ENCODE measurements at regions not wholly inside any gene's neighbourhood (a gene's known extent, or its start where the extent isn't known, plus 50 kb on each side); places are given as distances from the start of the nearest gene placed in this dataset.

DNA sequence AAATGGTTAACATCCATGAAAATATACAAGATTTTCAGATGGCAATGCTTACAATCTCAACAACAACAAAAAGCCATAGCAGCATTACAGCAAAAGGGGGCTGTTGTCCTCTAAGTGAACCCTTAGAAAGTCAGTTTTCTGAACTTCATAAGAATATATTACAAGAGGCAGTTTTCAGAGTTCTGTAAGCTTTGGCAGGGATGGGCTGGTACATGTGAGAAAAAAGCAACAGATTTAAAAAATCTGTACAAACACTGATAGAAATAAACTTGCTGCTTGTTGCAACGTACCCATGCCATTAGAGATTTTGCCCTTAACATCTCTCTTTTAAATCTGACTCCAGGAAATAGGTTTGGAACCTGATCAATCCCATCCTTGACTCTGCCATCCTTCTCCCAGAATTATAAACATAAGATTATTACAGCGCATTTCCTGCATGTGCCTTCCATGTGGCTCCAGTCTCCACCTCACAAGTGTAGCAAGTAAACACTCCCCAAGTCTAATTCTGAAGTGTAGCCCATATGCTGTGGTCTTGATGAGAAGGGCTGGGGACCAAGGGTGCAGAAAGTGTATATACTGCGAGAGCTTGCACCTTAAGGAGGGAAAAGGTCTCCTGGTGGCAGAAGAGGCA, 101.4 kb upstream of the TSPAN2 start:
- Histone ChIP-seq H3K79me2 (ENCODE audit: low read length) (no peaks in the 10 kb centered on the region), H4K20me1 (ENCODE audit: insufficient read depth, low read length) (no peaks in the 10 kb centered on the region), H3K36me3 (replicated peaks; ENCODE audit: insufficient read depth, low read length) (no peaks in the 10 kb centered on the region), H3K4me3 (ENCODE audit: low read length) (no peak overlapping the region), H2AFZ (ENCODE audit: low read length) (no peak overlapping the region), H3K4me2 (ENCODE audit: low read depth, low read length) (no peak overlapping the region), H3K9ac (ENCODE audit: low read length) (no peak overlapping the region), H3K27me3 (replicated peaks; ENCODE audit: insufficient read depth, low read length) (no peaks in the 10 kb centered on the region), H3K27ac (ENCODE audit: low read length) (no peak overlapping the region), H3K9me2 (replicated peaks; ENCODE audit: insufficient read depth, low read length) (no peaks in the 10 kb centered on the region), H3F3A (ENCODE audit: insufficient read depth, low read length) (no peaks in the 10 kb centered on the region), H3K9me3 (replicated peaks; ENCODE audit: insufficient read depth, low read length) (no peaks in the 10 kb centered on the region), H3K4me1 (ENCODE audit: low read length) (no peaks in the 10 kb centered on the region)
- TF ChIP-seq, protein P1, sequence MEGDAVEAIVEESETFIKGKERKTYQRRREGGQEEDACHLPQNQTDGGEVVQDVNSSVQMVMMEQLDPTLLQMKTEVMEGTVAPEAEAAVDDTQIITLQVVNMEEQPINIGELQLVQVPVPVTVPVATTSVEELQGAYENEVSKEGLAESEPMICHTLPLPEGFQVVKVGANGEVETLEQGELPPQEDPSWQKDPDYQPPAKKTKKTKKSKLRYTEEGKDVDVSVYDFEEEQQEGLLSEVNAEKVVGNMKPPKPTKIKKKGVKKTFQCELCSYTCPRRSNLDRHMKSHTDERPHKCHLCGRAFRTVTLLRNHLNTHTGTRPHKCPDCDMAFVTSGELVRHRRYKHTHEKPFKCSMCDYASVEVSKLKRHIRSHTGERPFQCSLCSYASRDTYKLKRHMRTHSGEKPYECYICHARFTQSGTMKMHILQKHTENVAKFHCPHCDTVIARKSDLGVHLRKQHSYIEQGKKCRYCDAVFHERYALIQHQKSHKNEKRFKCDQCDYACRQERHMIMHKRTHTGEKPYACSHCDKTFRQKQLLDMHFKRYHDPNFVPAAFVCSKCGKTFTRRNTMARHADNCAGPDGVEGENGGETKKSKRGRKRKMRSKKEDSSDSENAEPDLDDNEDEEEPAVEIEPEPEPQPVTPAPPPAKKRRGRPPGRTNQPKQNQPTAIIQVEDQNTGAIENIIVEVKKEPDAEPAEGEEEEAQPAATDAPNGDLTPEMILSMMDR (IDR thresholded peaks at IDR 0.05; ENCODE audit: low read length), result no peak
- no peak for TF ChIP-seq EZH2phosphoT487 (IDR thresholded peaks at IDR 0.05; ENCODE audit: low read length)
- TF ChIP-seq EZH2 (optimal IDR thresholded peaks at IDR 0.05; ENCODE audit: low read depth, low read length), result no peak
- no peak for DNase-seq

- Histone ChIP-seq H4K20me1 (ENCODE audit: insufficient read depth, low read length) (no peaks in the 10 kb centered on the region), H2AFZ (ENCODE audit: low read length) (no peak overlapping the region), H3K27me3 (replicated peaks; ENCODE audit: insufficient read depth, low read length) (no peaks in the 10 kb centered on the region), H3F3A (ENCODE audit: insufficient read depth, low read length) (no peaks in the 10 kb centered on the region), H3K79me2 (ENCODE audit: low read length) (no peaks in the 10 kb centered on the region), H3K4me1 (ENCODE audit: low read length) (no peaks in the 10 kb centered on the region), H3K27ac (ENCODE audit: low read length) (no peak overlapping the region), H3K9me2 (replicated peaks; ENCODE audit: insufficient read depth, low read length) (no peaks in the 10 kb centered on the region), H3K9ac (ENCODE audit: low read length) (no peak overlapping the region), H3K9me3 (replicated peaks; ENCODE audit: insufficient read depth, low read length) (no peaks in the 10 kb centered on the region), H3K36me3 (replicated peaks; ENCODE audit: insufficient read depth, low read length) (no peaks in the 10 kb centered on the region), H3K4me2 (ENCODE audit: low read depth, low read length) (no peak overlapping the region), H3K4me3 (ENCODE audit: low read length) (no peak overlapping the region)
- DNase-seq, result no peak
- TF ChIP-seq EZH2phosphoT487 (IDR thresholded peaks at IDR 0.05; ENCODE audit: low read length) (no peak), EZH2 (optimal IDR thresholded peaks at IDR 0.05; ENCODE audit: low read depth, low read length) (no peak)
- TF ChIP-seq, protein P1 (IDR thresholded peaks at IDR 0.05; ENCODE audit: low read length), result no peak
These were observed 100.7 kb upstream of the TSPAN2 start for GRCh38 chr1:115189814-115190539.

DNA sequence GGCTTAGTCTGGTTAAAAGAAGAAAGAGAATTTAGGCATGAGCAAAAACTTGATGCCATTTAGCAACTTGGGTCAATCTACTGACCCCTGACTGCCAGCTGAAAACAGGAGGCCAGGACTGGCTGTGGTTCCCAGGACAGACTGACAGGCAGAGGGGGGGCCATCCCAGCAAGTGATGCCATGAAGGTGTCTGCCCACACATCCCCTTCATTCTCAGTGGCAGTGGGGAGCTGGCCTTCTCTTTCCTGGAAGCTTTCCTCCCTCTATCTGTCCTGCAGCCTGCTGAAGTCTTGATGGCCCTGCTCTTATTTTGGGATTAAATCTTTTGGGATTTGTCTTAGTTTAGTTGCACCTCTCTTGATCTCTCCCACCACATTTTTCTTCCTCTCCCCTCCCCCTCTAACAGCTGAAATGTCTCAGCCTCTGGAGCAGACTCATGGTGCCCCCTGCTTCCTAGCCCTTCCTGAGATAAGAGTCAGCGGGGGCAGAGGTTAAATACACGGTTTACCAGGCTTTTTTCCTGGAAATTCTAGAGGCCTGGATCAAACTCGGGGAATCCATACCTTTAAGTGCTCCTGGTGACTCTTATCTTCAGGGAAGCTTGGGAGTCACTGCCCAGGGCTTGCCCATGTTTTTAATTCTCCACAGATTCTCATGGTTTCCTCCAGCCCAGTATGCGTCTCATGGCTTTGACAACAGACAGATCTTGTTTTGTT, 99.5 kb upstream of the TSPAN2 start:
- DNase-seq, result no peak
- H4K20me1 ChIP-seq (ENCODE audit: insufficient read depth, low read length), result no peaks in the 10 kb centered on the region
- H3K79me2 ChIP-seq (ENCODE audit: low read length), result no peaks in the 10 kb centered on the region
- H3K4me2 ChIP-seq (ENCODE audit: low read depth, low read length), result no peak overlapping the region
- no peaks in the 10 kb centered on the region for H3K36me3 ChIP-seq (replicated peaks; ENCODE audit: insufficient read depth, low read length)
- H3K27me3 ChIP-seq (replicated peaks; ENCODE audit: insufficient read depth, low read length), result no peaks in the 10 kb centered on the region
- no peaks in the 10 kb centered on the region for H3K9me3 ChIP-seq (replicated peaks; ENCODE audit: insufficient read depth, low read length)
- no peak overlapping the region for H3K4me3 ChIP-seq (ENCODE audit: low read length)
- H3K4me1 ChIP-seq (ENCODE audit: low read length), result no peaks in the 10 kb centered on the region
- no peaks in the 10 kb centered on the region for H3K9me2 ChIP-seq (replicated peaks; ENCODE audit: insufficient read depth, low read length)
- H3F3A ChIP-seq (ENCODE audit: insufficient read depth, low read length), result no peaks in the 10 kb centered on the region
- TF ChIP-seq, protein P1 (IDR thresholded peaks at IDR 0.05; ENCODE audit: low read length), result no peak
- TF ChIP-seq EZH2 (optimal IDR thresholded peaks at IDR 0.05; ENCODE audit: low read depth, low read length) (no peak), EZH2phosphoT487 (IDR thresholded peaks at IDR 0.05; ENCODE audit: low read length) (no peak)
- no peak overlapping the region for H2AFZ ChIP-seq (ENCODE audit: low read length)
- H3K27ac ChIP-seq (ENCODE audit: low read length), result no peak overlapping the region
- H3K9ac ChIP-seq (ENCODE audit: low read length), result no peak overlapping the region

Data from MM.1S (cell line).